HEK293T (cell line): ENCODE measurements at regions not wholly inside any gene's neighbourhood (a gene's known extent, or its start where the extent isn't known, plus 50 kb on each side); places are given as distances from the start of the nearest gene placed in this dataset.
"Not testable (repeated sequence)": the region's sequence is repeated elsewhere in the genome, so short reads cannot be mapped to it uniquely, and the experiment has no call there.

ENCODE experiments used
- CTCF ChIA-PET: fragments of 350-600 bp; formaldehyde crosslinking; extraction: SDS; loops from one replicate; lab custom pipeline; 2021; ENCODE audit warnings: antibody characterized with exemption, inconsistent platforms; lab: Yijun Ruan, JAX
- POLR2A ChIA-PET: fragments of 350-600 bp; formaldehyde crosslinking; extraction: SDS; loops from one replicate; lab custom pipeline; 2020; ENCODE audit warnings: antibody characterized with exemption, inconsistent platforms; lab: Yijun Ruan, JAX
- DNase-seq: peaks from one replicate; pipeline ENCODE4 v3.0.0; 2012; ENCODE audit warnings: mixed read lengths; ENCODE audit errors: extremely low spot score
- ARNT ChIP-seq: fragments of 450-650 bp; IDR thresholded peaks from 2 replicates; pipeline ENCODE4 v1.6.1; 2017; ENCODE audit warnings: mild to moderate bottlenecking
- BHLHE40 ChIP-seq: fragments of 450-650 bp; IDR thresholded peaks from 2 replicates; pipeline ENCODE4 v1.6.1; 2016; ENCODE audit warnings: mild to moderate bottlenecking, moderate library complexity, borderline replicate concordance
- CTBP1 ChIP-seq: fragments of 450-650 bp; IDR thresholded peaks from 2 replicates; pipeline ENCODE4 v1.6.1; 2016; ENCODE audit warnings: borderline replicate concordance
- ELF4 ChIP-seq: fragments of 450-650 bp; IDR thresholded peaks from 2 replicates; pipeline ENCODE4 v1.6.1; 2017; ENCODE audit warnings: antibody characterized with exemption
- FOXA1 ChIP-seq: fragments of 450-650 bp; IDR thresholded peaks from 2 replicates; pipeline ENCODE4 v1.6.1; 2016; ENCODE audit warnings: mild to moderate bottlenecking
- FOXK2 ChIP-seq: fragments of 450-650 bp; IDR thresholded peaks from 2 replicates; pipeline ENCODE4 v1.6.1; 2016; ENCODE audit warnings: mild to moderate bottlenecking
- FOXM1 ChIP-seq: fragments of 450-650 bp; IDR thresholded peaks from 2 replicates; pipeline ENCODE4 v1.6.1; 2017; ENCODE audit warnings: mild to moderate bottlenecking, borderline replicate concordance
- HDGF ChIP-seq: fragments of 450-650 bp; IDR thresholded peaks from 2 replicates; pipeline ENCODE4 v1.6.1; 2017; ENCODE audit warnings: antibody characterized with exemption, borderline replicate concordance
- L3MBTL2 ChIP-seq: fragments of 450-650 bp; conservative IDR thresholded peaks from 2 replicates; pipeline ENCODE4 v1.6.1; 2016; ENCODE audit warnings: mild to moderate bottlenecking
- LEF1 ChIP-seq: fragments of 450-650 bp; IDR thresholded peaks from 2 replicates; pipeline ENCODE4 v1.6.1; 2017; ENCODE audit warnings: mild to moderate bottlenecking, borderline replicate concordance
- NFRKB ChIP-seq: fragments of 450-650 bp; IDR thresholded peaks from 2 replicates; pipeline ENCODE4 v1.6.1; 2016; ENCODE audit warnings: mild to moderate bottlenecking, moderate library complexity
- PKNOX1 ChIP-seq: fragments of 450-650 bp; IDR thresholded peaks from 2 replicates; pipeline ENCODE4 v1.6.1; 2016
- SP1 ChIP-seq: fragments of 450-650 bp; IDR thresholded peaks from 2 replicates; pipeline ENCODE4 v1.6.1; 2017
- SUZ12 ChIP-seq: fragments of 450-650 bp; IDR thresholded peaks from 2 replicates; pipeline ENCODE4 v1.6.1; 2016; ENCODE audit warnings: mild to moderate bottlenecking
- TARDBP ChIP-seq: fragments of 450-650 bp; IDR thresholded peaks from 2 replicates; pipeline ENCODE4 v1.6.1; 2016
- ZNF384 ChIP-seq: fragments of 450-650 bp; IDR thresholded peaks from 2 replicates; pipeline ENCODE4 v1.6.1; 2016

GRCh38 chr4:127498366-127498765 lies 134.4 kb upstream of the INTU start:
- POLR2A ChIA-PET, result no interaction called here
- DNase-seq, result no peak
- CTCF ChIA-PET, result no interaction called here
- TF ChIP-seq SUZ12, result no peak
- TF ChIP-seq ELF4, result no peak
- TF ChIP-seq TARDBP, result no peak
- TF ChIP-seq FOXM1, result no peak
- no peak for TF ChIP-seq FOXA1
- TF ChIP-seq L3MBTL2, result no peak
- no peak for TF ChIP-seq ZNF384
- TF ChIP-seq SP1, result no peak
- no peak for TF ChIP-seq LEF1
- no peak for TF ChIP-seq BHLHE40
- no peak for TF ChIP-seq ARNT

DNA sequence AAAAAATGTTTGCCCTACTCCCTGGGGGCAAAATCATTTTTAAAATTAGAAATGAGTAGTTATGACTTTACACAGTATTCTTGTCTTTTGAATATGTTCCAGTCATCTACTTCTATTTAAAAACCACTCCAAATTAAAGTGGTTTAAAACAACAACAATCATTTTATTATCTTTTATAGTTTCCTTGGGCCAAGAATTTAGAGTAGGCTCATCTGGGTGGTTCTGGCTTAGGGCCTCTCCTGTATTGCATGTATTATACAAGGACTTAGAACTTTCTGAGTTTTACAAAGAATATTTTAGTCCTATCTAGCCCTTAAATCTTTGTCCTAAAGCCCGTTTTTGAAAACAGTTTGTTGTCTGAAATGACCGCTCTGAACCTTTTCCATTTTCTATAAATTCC lies 132.5 kb upstream of the INTU start:
- CTCF ChIA-PET, result no interaction called here
- no peak for TF ChIP-seq FOXA1
- no peak for TF ChIP-seq HDGF
- TF ChIP-seq CTBP1, result no peak
- no peak for TF ChIP-seq NFRKB
- TF ChIP-seq PKNOX1, result no peak
- TF ChIP-seq ARNT, result no peak
- TF ChIP-seq FOXK2, result no peak
- no peak for TF ChIP-seq SP1
- no peak for TF ChIP-seq LEF1
- TF ChIP-seq ELF4, result no peak
- TF ChIP-seq L3MBTL2, result no peak
- no peak for TF ChIP-seq FOXM1
- TF ChIP-seq TARDBP, result no peak
- no peak for TF ChIP-seq SUZ12
- TF ChIP-seq BHLHE40, result no peak
- no peak for TF ChIP-seq ZNF384
- POLR2A ChIA-PET, result no interaction called here
- no peak for DNase-seq

DNA sequence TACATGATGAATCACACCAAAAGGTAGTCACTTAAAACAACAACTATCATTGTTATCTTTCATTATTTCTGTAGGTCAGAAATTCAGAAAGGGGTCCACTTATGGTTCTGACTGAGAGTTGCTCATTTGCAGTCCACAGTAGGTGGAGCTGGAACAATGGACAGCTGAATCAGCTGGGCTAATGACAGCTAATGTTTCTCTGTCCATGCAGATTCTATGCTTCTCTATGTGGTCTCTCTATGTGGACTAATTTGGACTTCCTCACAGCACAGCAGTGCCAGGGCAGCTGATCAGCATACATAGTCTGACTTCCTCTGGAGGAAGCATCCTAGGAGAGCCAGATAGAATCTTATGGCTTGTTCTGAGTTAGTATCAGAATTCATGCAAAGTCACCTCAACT lies 131.7 kb upstream of the INTU start:
- ChIA-PET CTCF (no interaction called here), POLR2A (no interaction called here)
- no peak for TF ChIP-seq NFRKB
- no peak for TF ChIP-seq BHLHE40
- no peak for TF ChIP-seq ARNT
- no peak for TF ChIP-seq CTBP1
- TF ChIP-seq FOXA1, result no peak
- no peak for TF ChIP-seq ZNF384
- TF ChIP-seq PKNOX1, result no peak
- TF ChIP-seq ELF4, result no peak
- no peak for TF ChIP-seq L3MBTL2
- no peak for TF ChIP-seq FOXM1
- TF ChIP-seq TARDBP, result no peak
- no peak for TF ChIP-seq HDGF
- no peak for TF ChIP-seq FOXK2
- TF ChIP-seq LEF1, result no peak
- TF ChIP-seq SP1, result no peak
- no peak for TF ChIP-seq SUZ12
- DNase-seq, result no peak

DNA sequence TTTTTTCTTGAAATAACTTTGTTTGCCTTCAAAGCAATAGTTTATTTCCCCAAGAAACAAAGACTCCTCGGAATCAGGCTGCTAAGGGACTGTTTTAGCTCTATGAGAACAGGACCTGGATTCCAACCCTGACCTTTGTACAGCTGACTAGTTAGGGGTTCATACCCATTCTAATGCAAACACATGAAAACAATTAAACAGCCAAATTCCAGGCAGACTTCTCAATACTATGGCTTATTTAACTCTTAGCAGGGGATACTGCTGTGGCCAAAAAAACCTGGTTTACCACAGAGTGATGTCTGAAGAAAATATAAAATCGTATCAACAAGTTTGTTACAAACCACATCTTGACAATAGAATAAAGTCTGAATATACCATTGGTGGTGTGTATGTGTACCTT lies 129.6 kb upstream of the INTU start:
- ChIA-PET CTCF (no interaction called here), POLR2A (no interaction called here)
- DNase-seq, result no peak
- TF ChIP-seq ZNF384 (no peak), FOXM1 (no peak)

DNA sequence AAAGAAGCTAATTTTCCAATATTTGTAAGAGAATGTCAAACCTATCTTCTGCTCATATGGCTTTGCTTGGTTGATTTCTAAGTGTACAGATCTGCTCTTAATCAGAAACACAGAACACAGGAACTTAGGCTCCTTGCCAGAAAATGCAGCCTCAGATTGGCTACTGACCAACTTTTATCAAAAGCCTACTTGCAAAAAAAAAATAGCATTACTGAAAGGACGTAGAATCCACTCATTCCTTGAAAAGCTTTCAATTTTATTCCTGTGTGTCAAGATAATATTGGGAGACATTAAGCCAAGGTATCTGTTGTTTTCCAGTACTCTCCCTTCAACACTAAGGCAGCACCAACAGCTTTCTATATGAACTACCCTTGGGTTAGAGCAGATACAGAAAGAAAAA lies 127.6 kb upstream of the INTU start:
- DNase-seq, result no peak
- TF ChIP-seq ZNF384 (no peak), FOXK2 (no peak), L3MBTL2 (no peak), SUZ12 (no peak), SP1 (no peak), PKNOX1 (no peak), FOXM1 (no peak), NFRKB (no peak), TARDBP (no peak)
- CTCF ChIA-PET, result no interaction called here
- POLR2A ChIA-PET, result no interaction called here

DNA sequence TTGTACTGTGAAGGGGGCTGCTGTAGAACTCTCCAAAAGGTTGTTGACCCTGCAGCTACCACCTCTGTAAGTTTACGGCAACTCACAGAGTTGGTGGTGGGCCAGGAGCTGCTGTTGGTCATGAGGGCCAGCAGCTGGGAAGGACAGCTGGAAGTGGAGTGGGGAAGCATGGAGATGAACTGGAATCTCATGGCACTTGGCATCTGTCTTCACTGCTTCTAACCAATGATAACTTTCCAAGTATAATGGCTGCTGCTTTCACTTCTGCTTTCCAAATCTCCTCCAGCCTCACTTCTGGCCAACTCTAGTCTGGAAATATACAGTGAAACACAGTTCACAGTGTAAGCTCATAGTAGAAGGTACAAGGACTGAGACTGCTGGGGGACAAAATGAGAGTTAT lies 126.5 kb upstream of the INTU start:
- DNase-seq, result no peak
- CTCF ChIA-PET, result no interaction called here
- no peak for TF ChIP-seq SUZ12
- TF ChIP-seq FOXA1, result no peak
- TF ChIP-seq ARNT, result no peak
- no peak for TF ChIP-seq FOXK2
- no peak for TF ChIP-seq LEF1
- POLR2A ChIA-PET, result no interaction called here

GRCh38 chr4:127509155-127509554 lies 123.6 kb upstream of the INTU start:
- no peak for DNase-seq
- CTCF ChIA-PET, result no interaction called here
- TF ChIP-seq FOXM1 (no peak), L3MBTL2 (no peak), NFRKB (no peak), PKNOX1 (no peak)
- POLR2A ChIA-PET, result no interaction called here

DNA sequence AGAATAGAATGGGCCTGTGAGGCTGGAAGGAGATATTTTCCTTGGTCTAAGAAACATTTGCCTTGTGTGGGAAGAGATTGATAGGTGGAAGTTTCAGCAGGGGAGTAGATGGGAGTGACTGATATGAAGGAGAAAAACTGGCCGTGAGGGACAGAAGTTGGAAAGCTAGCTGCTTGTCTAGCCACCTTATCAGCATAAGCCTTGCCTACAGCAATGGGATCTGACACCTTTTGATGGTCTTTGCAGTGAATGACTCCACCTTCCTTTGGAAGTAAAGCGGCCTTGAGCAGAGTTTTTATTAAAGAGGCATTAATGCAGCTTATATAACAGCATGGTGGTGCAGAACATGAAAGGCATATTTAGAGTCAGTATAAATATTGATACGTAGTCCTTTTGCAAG lies 120.1 kb upstream of the INTU start:
- CTCF ChIA-PET, DNase-seq, POLR2A ChIA-PET: not testable (repeated sequence)

GRCh38 chr4:127515259-127515658 lies 117.5 kb upstream of the INTU start:
- DNase-seq, CTCF ChIA-PET, POLR2A ChIA-PET: not testable (repeated sequence)
